ENCODE measurements at regions not wholly inside any gene's neighbourhood (a gene's known extent, or its start where the extent isn't known, plus 50 kb on each side); places are given as distances from the start of the nearest gene placed in this dataset.

DNA sequence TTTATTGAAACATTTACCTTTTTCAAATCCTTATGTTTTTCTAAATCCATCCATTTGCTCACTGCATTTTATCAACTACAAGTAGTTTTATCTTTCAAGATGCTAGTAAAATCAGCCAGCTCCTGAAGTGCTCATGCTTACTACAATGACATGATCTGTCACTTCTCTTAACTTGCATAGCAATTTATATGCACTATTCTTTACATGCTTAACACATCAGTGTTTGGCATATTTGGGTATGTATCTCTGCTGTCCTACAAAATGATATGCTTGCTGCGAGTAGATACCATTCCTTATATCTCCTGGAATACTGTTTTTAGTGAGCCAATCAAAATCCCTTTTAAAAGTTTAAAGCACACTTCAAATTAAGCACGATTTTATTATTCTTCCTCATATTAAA is 2726.8 kb downstream of the PCDH7 start:
- TF ChIP-seq MAZ (IDR thresholded peaks at IDR 0.05; ENCODE audit: borderline replicate concordance, low read depth, low read length) (no peak), CTCF (IDR thresholded peaks at IDR 0.05) (no peak), HOXA7 (CRISPR knock-in tag; IDR thresholded peaks at IDR 0.05) (no peak), RCOR1 (IDR thresholded peaks at IDR 0.05; ENCODE audit: low read depth, low read length) (no peak), TFCP2L1 (CRISPR knock-in tag; IDR thresholded peaks at IDR 0.05) (no peak), RAD21 (conservative IDR thresholded peaks at IDR 0.05 in 1 of 2, IDR thresholded peaks at IDR 0.05 in 1 of 2) (no peak), JUNB (IDR thresholded peaks at IDR 0.05) (no peak), SMC3 (IDR thresholded peaks at IDR 0.05) (no peak)
- TF ChIP-seq, protein P1, sequence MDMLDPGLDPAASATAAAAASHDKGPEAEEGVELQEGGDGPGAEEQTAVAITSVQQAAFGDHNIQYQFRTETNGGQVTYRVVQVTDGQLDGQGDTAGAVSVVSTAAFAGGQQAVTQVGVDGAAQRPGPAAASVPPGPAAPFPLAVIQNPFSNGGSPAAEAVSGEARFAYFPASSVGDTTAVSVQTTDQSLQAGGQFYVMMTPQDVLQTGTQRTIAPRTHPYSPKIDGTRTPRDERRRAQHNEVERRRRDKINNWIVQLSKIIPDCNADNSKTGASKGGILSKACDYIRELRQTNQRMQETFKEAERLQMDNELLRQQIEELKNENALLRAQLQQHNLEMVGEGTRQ (IDR thresholded peaks at IDR 0.05), result no peak
